GM21423 (cell line): ENCODE measurements at regions not wholly inside any gene's neighbourhood (a gene's known extent, or its start where the extent isn't known, plus 50 kb on each side); places are given as distances from the start of the nearest gene placed in this dataset.
"Not testable (repeated sequence)": the region's sequence is repeated elsewhere in the genome, so short reads cannot be mapped to it uniquely, and the experiment has no call there.

ENCODE experiments used
- ATAC-seq: cut with Tn5 transposase; IDR thresholded peaks from one replicate; pipeline ENCODE4 v1.9.1; 2021; ENCODE audit warnings: mild to moderate bottlenecking, moderate library complexity; ENCODE audit not compliant: unreplicated experiment

- peak; percentile 60 for ATAC-seq
Observed at GRCh38 chr21:8194042-8194441, 2327.3 kb upstream of the TPTE start.

- ATAC-seq, result not testable (repeated sequence)
Observed at GRCh38 chr21:8197377-8198027, 2323.9 kb upstream of the TPTE start.

GRCh38 chr21:8205094-8205891, 2316.1 kb upstream of the TPTE start:
- peak; percentile 100 for ATAC-seq

GRCh38 chr21:8205892-8206188, 2315.5 kb upstream of the TPTE start:
- not testable (repeated sequence) for ATAC-seq

GRCh38 chr21:8212986-8213550, 2308.3 kb upstream of the TPTE start:
- ATAC-seq, result not testable (repeated sequence)

GRCh38 chr21:8214539-8214938, 2306.8 kb upstream of the TPTE start:
- ATAC-seq, result not testable (repeated sequence)

- ATAC-seq, result not testable (repeated sequence)
Observed at GRCh38 chr21:8229366-8230150, 2291.8 kb upstream of the TPTE start.

- ATAC-seq, result not testable (repeated sequence)
Observed at GRCh38 chr21:8231252-8231651, 2290.1 kb upstream of the TPTE start.

GRCh38 chr21:8233000-8233399, 2288.4 kb upstream of the TPTE start:
- ATAC-seq, result not testable (repeated sequence)

GRCh38 chr21:8234059-8234458, 2287.3 kb upstream of the TPTE start:
- not testable (repeated sequence) for ATAC-seq

GRCh38 chr21:8244723-8245641, 2276.4 kb upstream of the TPTE start:
- peak; percentile 38 for ATAC-seq

- peak; percentile 74 for ATAC-seq
Observed at GRCh38 chr21:8245642-8246402, 2275.6 kb upstream of the TPTE start.

- ATAC-seq, result not testable (repeated sequence)
Observed at GRCh38 chr21:8251701-8252100, 2269.7 kb upstream of the TPTE start.

GRCh38 chr21:8255094-8255493, 2266.3 kb upstream of the TPTE start:
- not testable (repeated sequence) for ATAC-seq

GRCh38 chr21:8257083-8257799, 2264.1 kb upstream of the TPTE start:
- not testable (repeated sequence) for ATAC-seq

GRCh38 chr21:8260065-8260627, 2261.2 kb upstream of the TPTE start:
- ATAC-seq, result not testable (repeated sequence)
